Activated CD8-positive, alpha-beta T cell treated with anti-CD3 and anti-CD28 coated beads for 36 hours (primary cell): ENCODE measurements at regions not wholly inside any gene's neighbourhood (a gene's known extent, or its start where the extent isn't known, plus 50 kb on each side); places are given as distances from the start of the nearest gene placed in this dataset.
"Not testable (repeated sequence)": the region's sequence is repeated elsewhere in the genome, so short reads cannot be mapped to it uniquely, and the experiment has no call there.

Experiments used
- ATAC-seq: fragments of 200-7000 bp; cut with Tn5 transposase; one replicate; pipeline ENCODE4 v1.10.0; 2021; ENCODE audit warnings: mild to moderate bottlenecking, moderate library complexity
- CTCF ChIA-PET: fragments of 350-600 bp; sonication (Branson Sonifier 250); formaldehyde crosslinking; loops from one replicate; lab custom pipeline; 2021; ENCODE audit warnings: antibody characterized with exemption; lab: Charles Lee
- POLR2A ChIA-PET: fragments of 350-600 bp; sonication (Branson Sonifier 250); formaldehyde crosslinking; loops from one replicate; lab custom pipeline; 2021; ENCODE audit warnings: antibody characterized with exemption; lab: Charles Lee
- DNase-seq: peaks from one replicate; pipeline ENCODE4 v3.0.0-alpha.2; 2020
- H3K27ac Mint-ChIP-seq: one replicate; pipeline ENCODE4 v1.8.0; 2021; ENCODE audit warnings: mild to moderate bottlenecking, mixed read lengths
- H3K27me3 Mint-ChIP-seq: one replicate; pipeline ENCODE4 v1.8.0; 2021; ENCODE audit warnings: mixed read lengths
- H3K36me3 Mint-ChIP-seq: one replicate; pipeline ENCODE4 v1.8.0; 2021; ENCODE audit warnings: low read depth, mixed read lengths
- H3K4me1 Mint-ChIP-seq: one replicate; pipeline ENCODE4 v1.8.0; 2021; ENCODE audit warnings: low read depth, mixed read lengths
- H3K4me3 Mint-ChIP-seq: one replicate; pipeline ENCODE4 v1.8.0; 2021; ENCODE audit warnings: mild to moderate bottlenecking, moderate library complexity, mixed read lengths
- H3K9me3 Mint-ChIP-seq: one replicate; pipeline ENCODE4 v1.8.0; 2021; ENCODE audit warnings: mixed read lengths
- intact Hi-C: fragments of 100-400 bp; cut with micrococcal nuclease; formaldehyde crosslinking; loops from one replicate; pipeline ENCODE4 v1.10.0; 2022
- TF ChIP-seq, protein P1 (sequence below): fragments of 200-600 bp; IDR thresholded peaks from one replicate; pipeline ENCODE4 v1.8.0; 2022; ENCODE audit warnings: antibody characterized with exemption, mild to moderate bottlenecking

- intact Hi-C loops = no loop called here
- ATAC-seq (no peak), DNase-seq (peak; percentile 2)
- H3K27me3 Mint-ChIP-seq = peaks cover 12% of the 10 kb centered on the region
- no peak overlapping the region for H3K27ac Mint-ChIP-seq
- TF ChIP-seq, protein P1, sequence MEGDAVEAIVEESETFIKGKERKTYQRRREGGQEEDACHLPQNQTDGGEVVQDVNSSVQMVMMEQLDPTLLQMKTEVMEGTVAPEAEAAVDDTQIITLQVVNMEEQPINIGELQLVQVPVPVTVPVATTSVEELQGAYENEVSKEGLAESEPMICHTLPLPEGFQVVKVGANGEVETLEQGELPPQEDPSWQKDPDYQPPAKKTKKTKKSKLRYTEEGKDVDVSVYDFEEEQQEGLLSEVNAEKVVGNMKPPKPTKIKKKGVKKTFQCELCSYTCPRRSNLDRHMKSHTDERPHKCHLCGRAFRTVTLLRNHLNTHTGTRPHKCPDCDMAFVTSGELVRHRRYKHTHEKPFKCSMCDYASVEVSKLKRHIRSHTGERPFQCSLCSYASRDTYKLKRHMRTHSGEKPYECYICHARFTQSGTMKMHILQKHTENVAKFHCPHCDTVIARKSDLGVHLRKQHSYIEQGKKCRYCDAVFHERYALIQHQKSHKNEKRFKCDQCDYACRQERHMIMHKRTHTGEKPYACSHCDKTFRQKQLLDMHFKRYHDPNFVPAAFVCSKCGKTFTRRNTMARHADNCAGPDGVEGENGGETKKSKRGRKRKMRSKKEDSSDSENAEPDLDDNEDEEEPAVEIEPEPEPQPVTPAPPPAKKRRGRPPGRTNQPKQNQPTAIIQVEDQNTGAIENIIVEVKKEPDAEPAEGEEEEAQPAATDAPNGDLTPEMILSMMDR = no peak
- no peaks in the 10 kb centered on the region for H3K36me3 Mint-ChIP-seq
- no peaks in the 10 kb centered on the region for H3K4me1 Mint-ChIP-seq
- H3K9me3 Mint-ChIP-seq = peaks cover 3% of the 10 kb centered on the region
- ChIA-PET POLR2A (no interaction called here), CTCF (no interaction called here)
- H3K4me3 Mint-ChIP-seq = no peak overlapping the region
These were observed 131.2 kb upstream of the RMP24 start for GRCh38 chr18:35841283-35841682.

DNA sequence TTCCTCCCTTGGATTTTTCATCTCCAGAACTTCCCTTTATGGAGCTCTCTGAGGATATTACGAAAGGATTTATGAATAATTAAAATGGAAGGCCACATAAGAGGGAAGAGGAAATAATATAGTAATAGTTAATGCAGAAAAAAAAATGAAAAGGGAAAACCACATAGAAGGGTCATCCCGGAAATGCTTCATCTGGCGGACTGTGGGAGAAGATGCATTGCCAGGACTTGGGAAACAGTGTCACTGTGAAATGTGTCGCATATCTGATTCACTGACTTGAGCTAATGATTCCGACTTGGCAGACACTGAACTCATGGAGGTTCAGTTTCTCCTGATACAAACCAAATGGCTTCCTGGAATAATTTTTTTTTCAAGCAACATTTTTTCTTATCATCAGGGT lies 129.9 kb upstream of the RMP24 start:
- no peak overlapping the region for H3K4me3 Mint-ChIP-seq
- H3K9me3 Mint-ChIP-seq = peaks cover 3% of the 10 kb centered on the region
- POLR2A ChIA-PET = no interaction called here
- H3K4me1 Mint-ChIP-seq = no peaks in the 10 kb centered on the region
- ATAC-seq (no peak), DNase-seq (no peak)
- no peak overlapping the region for H3K27ac Mint-ChIP-seq
- TF ChIP-seq, protein P1 = no peak
- CTCF ChIA-PET = no interaction called here
- no peaks in the 10 kb centered on the region for H3K36me3 Mint-ChIP-seq
- intact Hi-C loops = no loop called here
- peaks cover 15% of the 10 kb centered on the region for H3K27me3 Mint-ChIP-seq

DNA sequence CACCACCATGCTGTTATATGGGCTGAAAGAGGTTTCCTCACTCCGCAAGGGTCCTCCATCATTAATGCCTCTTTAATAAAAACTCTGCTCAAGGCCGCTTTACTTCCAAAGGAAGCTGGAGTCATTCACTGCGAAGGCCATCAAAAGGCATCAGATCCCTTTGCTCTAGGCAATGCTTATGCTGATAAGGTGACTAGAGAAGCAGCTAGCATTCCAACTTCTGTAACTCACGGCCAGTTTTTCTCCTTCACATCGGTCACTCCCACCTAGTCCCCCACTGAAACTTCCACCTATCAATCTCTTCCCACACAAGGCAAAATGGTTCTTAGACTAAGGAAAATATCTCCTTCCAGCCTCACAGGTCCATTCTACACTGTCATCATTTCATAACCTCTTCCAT lies 124.2 kb upstream of the RMP24 start:
- H3K27me3 Mint-ChIP-seq = peaks cover 16% of the 10 kb centered on the region
- DNase-seq, intact Hi-C loops, POLR2A ChIA-PET, H3K36me3 Mint-ChIP-seq, H3K4me3 Mint-ChIP-seq, ATAC-seq, CTCF ChIA-PET, H3K27ac Mint-ChIP-seq, H3K4me1 Mint-ChIP-seq, H3K9me3 Mint-ChIP-seq: not testable (repeated sequence)

GRCh38 chr18:35849241-35849640 lies 123.2 kb upstream of the RMP24 start:
- intact Hi-C loops, H3K4me1 Mint-ChIP-seq, H3K4me3 Mint-ChIP-seq, CTCF ChIA-PET, DNase-seq, POLR2A ChIA-PET, ATAC-seq, H3K36me3 Mint-ChIP-seq, H3K9me3 Mint-ChIP-seq, H3K27ac Mint-ChIP-seq: not testable (repeated sequence)
- H3K27me3 Mint-ChIP-seq = peaks cover 16% of the 10 kb centered on the region

GRCh38 chr18:35851286-35851970 lies 121.1 kb upstream of the RMP24 start:
- Mint-ChIP-seq H3K9me3 (no peaks in the 10 kb centered on the region), H3K36me3 (no peaks in the 10 kb centered on the region), H3K4me1 (no peaks in the 10 kb centered on the region), H3K27me3 (peaks cover 8% of the 10 kb centered on the region), H3K4me3 (no peak overlapping the region), H3K27ac (no peak overlapping the region)
- TF ChIP-seq, protein P1 = no peak
- intact Hi-C loops = no loop called here
- ChIA-PET CTCF (no interaction called here), POLR2A (interaction anchor here (1.0 kb wide), 1 partner anchor 10 kb away, joined by 3 read pairs; no protein-coding TSS in a partner anchor)
- ATAC-seq (no peak), DNase-seq (no peak)

DNA sequence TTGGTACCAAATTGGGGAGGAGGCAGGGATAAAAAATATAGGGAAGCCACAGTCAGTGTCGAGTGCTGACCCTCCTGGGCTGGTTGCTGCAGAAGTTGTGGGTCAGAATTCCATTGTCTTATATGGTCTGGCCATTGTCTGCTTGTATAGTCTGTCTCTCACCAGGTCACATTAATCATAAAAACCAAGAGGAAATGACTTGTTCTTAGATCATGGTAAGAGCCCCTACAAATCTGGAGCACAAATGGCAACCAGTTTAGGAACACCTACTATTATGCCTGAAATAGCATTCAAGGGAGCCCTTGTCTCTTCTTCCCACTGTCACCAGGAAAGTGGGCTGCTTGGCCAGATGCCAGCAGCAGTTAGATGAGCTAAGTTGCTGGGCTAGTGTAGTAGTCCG lies 119.7 kb upstream of the RMP24 start:
- TF ChIP-seq, protein P1 = no peak
- H3K27me3 Mint-ChIP-seq = peaks cover 8% of the 10 kb centered on the region
- ChIA-PET CTCF (no interaction called here), POLR2A (no interaction called here)
- no peak overlapping the region for H3K27ac Mint-ChIP-seq
- no peak overlapping the region for H3K4me3 Mint-ChIP-seq
- H3K4me1 Mint-ChIP-seq = no peaks in the 10 kb centered on the region
- H3K36me3 Mint-ChIP-seq = no peaks in the 10 kb centered on the region
- ATAC-seq (no peak), DNase-seq (no peak)
- no peaks in the 10 kb centered on the region for H3K9me3 Mint-ChIP-seq
- intact Hi-C loops = no loop called here
